GM21619 (cell line): ENCODE measurements at regions not wholly inside any gene's neighbourhood (a gene's known extent, or its start where the extent isn't known, plus 50 kb on each side); places are given as distances from the start of the nearest gene placed in this dataset.
"Not testable (repeated sequence)": the region's sequence is repeated elsewhere in the genome, so short reads cannot be mapped to it uniquely, and the experiment has no call there.

Experiments used
- ATAC-seq: cut with Tn5 transposase; IDR thresholded peaks from one replicate; pipeline ENCODE4 v1.9.1; 2021; ENCODE audit not compliant: unreplicated experiment

DNA sequence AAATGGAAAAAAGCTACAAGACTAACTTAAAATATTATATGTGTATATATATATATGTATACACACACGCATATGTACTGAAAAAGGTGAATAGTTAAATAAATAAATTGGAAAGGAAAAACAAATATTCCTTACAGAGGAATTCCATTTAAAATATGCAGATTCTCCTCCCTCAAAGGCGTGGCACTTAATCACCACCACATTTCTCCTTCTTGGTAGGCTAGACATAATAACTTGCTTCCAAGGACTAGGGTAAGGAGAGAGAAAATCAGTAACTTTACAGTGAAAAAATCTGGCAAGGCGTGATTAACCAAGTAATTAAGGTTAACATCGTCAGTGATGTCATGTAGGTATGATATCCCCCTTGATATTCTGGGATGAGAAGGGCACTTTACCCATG, 84.0 kb upstream of the USP25 start:
- no peak for ATAC-seq

DNA sequence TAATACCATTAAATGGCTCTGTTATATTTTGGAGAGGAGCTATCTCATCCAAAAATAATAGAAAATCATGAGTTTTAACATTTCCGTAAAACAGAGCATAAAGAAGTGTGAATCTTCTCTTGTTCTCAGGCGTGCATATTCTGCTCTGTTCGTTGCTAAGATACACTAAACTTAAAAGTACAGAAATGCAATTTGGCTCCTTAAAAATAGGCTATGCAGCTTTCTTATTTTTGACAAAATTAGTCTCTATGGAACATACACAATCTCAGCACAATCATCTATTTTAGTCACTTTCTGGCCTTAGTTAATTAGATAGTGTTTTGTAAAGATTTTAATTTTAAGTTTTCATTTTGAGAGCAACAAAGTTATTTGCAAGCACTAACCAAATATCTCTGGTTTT, 79.0 kb upstream of the USP25 start:
- no peak for ATAC-seq

GRCh38 chr21:15651172-15651571, 78.6 kb upstream of the USP25 start:
- ATAC-seq = no peak

- no peak for ATAC-seq
Observed at GRCh38 chr21:15653710-15654109, 76.1 kb upstream of the USP25 start.

DNA sequence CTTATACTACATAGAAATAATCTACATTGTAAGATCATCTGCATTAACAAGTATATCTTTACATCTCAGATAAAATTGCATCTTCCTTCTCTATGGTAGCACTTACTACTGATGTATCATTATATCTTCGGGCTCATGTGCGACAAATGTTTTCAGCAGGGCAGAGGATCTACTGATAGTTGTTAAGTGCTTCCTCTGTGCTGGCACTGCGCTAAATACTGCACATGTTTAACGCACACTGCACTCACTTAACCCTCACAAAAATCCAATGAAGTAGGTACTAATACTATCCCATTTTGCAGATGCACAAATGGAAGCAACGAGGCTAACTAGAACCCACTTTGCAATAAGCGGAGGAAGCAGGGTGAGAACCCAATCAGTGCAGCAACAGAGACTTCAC, 75.6 kb upstream of the USP25 start:
- no peak for ATAC-seq

DNA sequence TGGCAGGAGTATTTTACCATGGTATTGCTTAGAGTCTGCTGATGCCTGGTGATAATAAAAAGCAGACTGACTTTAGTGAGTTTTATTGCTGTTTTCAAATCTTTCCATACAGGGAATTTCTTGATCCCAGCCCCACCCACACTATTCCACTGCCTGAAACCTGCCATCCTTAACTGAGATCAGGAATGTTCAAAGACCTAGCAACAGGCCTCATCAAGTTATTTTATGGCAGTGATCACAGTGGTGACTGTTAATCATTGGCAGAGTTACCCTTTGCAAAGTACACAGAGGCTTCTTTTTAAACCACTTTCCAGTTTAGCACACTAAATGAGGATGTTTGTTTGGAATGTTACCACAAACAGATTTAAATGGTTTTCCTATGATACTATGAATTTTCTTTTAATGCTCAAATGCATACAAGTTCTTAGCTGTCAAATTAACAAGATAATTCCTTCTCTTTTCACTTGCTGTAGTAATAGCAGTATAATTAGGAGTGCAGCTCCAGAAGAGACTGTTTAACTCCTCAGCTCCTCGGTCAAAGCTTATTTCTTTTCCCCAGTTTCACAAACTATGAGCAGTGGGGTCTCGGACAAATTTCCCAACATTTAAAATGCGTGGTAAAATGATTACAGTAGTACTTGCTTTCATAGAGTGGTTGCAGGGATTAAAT, 69.9 kb upstream of the USP25 start:
- no peak for ATAC-seq

- ATAC-seq = no peak
Observed at GRCh38 chr21:15660423-15660804, 69.4 kb upstream of the USP25 start.

DNA sequence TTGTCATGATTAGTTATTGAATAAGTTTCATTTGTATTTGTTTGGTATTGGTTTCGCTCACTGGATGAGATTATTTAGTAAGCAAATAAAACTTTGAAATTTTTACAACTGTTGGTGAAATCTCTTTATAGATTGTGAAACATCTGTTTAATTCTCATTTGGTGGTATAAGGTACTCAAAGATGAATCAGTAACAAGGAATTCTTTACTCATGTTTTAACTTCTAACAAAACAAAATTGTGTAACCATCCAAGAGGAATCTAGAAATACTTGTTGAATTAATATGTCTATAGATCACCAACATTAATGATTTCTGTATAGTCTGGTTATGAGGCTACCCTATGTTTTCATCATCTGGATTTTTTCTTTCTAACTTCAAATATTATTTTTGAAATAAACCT, 62.8 kb upstream of the USP25 start:
- ATAC-seq = no peak

DNA sequence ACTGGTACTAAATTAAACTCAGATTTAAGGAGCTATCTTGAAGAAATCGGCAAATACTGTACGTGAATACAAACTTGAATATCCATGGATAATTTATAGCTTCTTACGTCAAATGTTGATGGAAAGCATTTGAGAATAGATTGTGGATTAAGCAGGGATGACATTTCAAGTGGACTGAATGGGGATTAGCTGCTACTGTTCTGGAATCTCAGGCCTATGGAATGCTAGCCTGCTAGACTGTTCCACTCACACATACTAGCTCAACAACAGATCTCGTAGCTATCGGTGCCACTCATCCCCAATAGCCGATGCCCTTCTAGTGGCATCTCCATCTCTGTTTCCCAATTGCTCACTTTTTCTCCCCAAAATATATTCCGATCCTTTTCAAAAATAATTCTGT, 62.0 kb upstream of the USP25 start:
- no peak for ATAC-seq

DNA sequence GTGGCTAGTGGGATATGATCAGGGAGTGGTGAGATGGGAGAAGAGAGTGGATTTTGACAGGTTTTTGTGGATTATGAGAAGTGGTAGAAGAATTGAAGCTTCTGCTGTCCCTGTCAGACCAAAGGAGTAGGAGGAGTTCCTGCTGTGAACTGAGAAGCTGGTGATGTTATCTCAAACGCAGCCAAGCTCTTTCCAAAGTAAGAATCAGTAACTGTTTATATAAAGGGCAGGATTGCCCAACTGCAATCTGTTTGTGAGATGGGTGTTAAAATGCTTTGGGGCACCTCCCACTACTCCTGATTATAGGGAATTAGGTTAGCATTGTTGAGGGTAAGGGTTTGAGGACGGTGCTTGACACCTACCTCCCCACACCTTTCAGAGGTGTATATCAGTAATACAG, 60.5 kb upstream of the USP25 start:
- ATAC-seq = no peak

GRCh38 chr21:15671188-15671587, 58.6 kb upstream of the USP25 start:
- ATAC-seq = no peak

DNA sequence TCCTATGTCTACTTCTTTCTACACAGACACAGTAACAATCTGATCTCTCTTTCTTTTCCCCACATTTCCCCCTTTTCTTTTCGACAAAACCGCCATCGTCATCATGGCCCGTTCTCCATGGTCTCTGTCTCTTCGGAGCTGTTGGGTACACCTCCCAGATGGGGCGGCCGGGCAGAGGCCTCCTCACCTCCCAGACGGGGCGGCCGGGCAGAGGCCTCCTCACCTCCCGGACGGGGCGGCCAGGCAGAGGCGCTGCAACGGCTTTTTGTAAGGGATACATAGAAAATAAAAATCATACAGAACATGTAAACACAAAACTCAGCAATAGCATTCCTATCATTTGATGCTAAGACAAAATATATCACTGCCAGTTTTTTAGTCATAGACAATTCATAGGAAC, 57.2 kb upstream of the USP25 start:
- not testable (repeated sequence) for ATAC-seq

- no peak for ATAC-seq
Observed at GRCh38 chr21:15676935-15677334, 52.8 kb upstream of the USP25 start.

- ATAC-seq = no peak
Observed at GRCh38 chr21:15679630-15680029, 50.2 kb upstream of the USP25 start.
